ENCODE measurements at regions not wholly inside any gene's neighbourhood (a gene's known extent, or its start where the extent isn't known, plus 50 kb on each side); places are given as distances from the start of the nearest gene placed in this dataset.
"Not testable (repeated sequence)": the region's sequence is repeated elsewhere in the genome, so short reads cannot be mapped to it uniquely, and the experiment has no call there.

- H3K4me3 ChIP-seq (ENCODE audit: low read depth in 1 of 2, low read length in 2 of 2): no peak overlapping the region
- no peaks in the 10 kb centered on the region for H3K9me3 ChIP-seq (ENCODE audit: control insufficient read depth in 1 of 2, low read length in 2 of 2)
- no peaks in the 10 kb centered on the region for H3K27me3 ChIP-seq (ENCODE audit: low read depth, low read length)
- no peaks in the 10 kb centered on the region for H3K36me3 ChIP-seq (ENCODE audit: control insufficient read depth in 1 of 2, insufficient read depth in 2 of 2, low read length in 2 of 2)
- H3K27ac ChIP-seq (ENCODE audit: low read length): no peak overlapping the region
- H3K4me1 ChIP-seq (ENCODE audit: control insufficient read depth in 1 of 2, insufficient read depth in 2 of 2, low read length in 2 of 2): no peaks in the 10 kb centered on the region
These were observed 70.7 kb downstream of the CETN3 start for GRCh38 chr5:90338712-90339372.

GRCh38 chr5:90337449-90338052 lies 72.0 kb downstream of the CETN3 start:
- Histone ChIP-seq H3K4me3 (ENCODE audit: low read depth in 1 of 2, low read length in 2 of 2) (no peak overlapping the region), H3K4me1 (ENCODE audit: control insufficient read depth in 1 of 2, insufficient read depth in 2 of 2, low read length in 2 of 2) (no peaks in the 10 kb centered on the region), H3K27me3 (ENCODE audit: low read depth, low read length) (no peaks in the 10 kb centered on the region), H3K9me3 (ENCODE audit: control insufficient read depth in 1 of 2, low read length in 2 of 2) (no peaks in the 10 kb centered on the region), H3K36me3 (ENCODE audit: control insufficient read depth in 1 of 2, insufficient read depth in 2 of 2, low read length in 2 of 2) (no peaks in the 10 kb centered on the region), H3K27ac (ENCODE audit: low read length) (no peak overlapping the region)

- Histone ChIP-seq H3K27ac (ENCODE audit: low read length) (no peak overlapping the region), H3K4me3 (ENCODE audit: low read depth in 1 of 2, low read length in 2 of 2) (no peak overlapping the region), H3K27me3 (ENCODE audit: low read depth, low read length) (no peaks in the 10 kb centered on the region), H3K4me1 (ENCODE audit: control insufficient read depth in 1 of 2, insufficient read depth in 2 of 2, low read length in 2 of 2) (no peaks in the 10 kb centered on the region), H3K36me3 (ENCODE audit: control insufficient read depth in 1 of 2, insufficient read depth in 2 of 2, low read length in 2 of 2) (no peaks in the 10 kb centered on the region), H3K9me3 (ENCODE audit: control insufficient read depth in 1 of 2, low read length in 2 of 2) (no peaks in the 10 kb centered on the region)
These were observed 72.8 kb downstream of the CETN3 start for GRCh38 chr5:90336752-90337151.

- Histone ChIP-seq H3K27me3 (ENCODE audit: low read depth, low read length) (no peaks in the 10 kb centered on the region), H3K4me3 (ENCODE audit: low read depth in 1 of 2, low read length in 2 of 2) (no peak overlapping the region), H3K27ac (ENCODE audit: low read length) (no peak overlapping the region), H3K36me3 (ENCODE audit: control insufficient read depth in 1 of 2, insufficient read depth in 2 of 2, low read length in 2 of 2) (no peaks in the 10 kb centered on the region), H3K4me1 (ENCODE audit: control insufficient read depth in 1 of 2, insufficient read depth in 2 of 2, low read length in 2 of 2) (no peaks in the 10 kb centered on the region), H3K9me3 (ENCODE audit: control insufficient read depth in 1 of 2, low read length in 2 of 2) (no peaks in the 10 kb centered on the region)
These were observed 74.8 kb downstream of the CETN3 start for GRCh38 chr5:90334741-90335140.

- no peaks in the 10 kb centered on the region for H3K27me3 ChIP-seq (ENCODE audit: low read depth, low read length)
- H3K9me3 ChIP-seq (ENCODE audit: control insufficient read depth in 1 of 2, low read length in 2 of 2): no peaks in the 10 kb centered on the region
These were observed 79.6 kb downstream of the CETN3 start for GRCh38 chr5:90329911-90330310.

GRCh38 chr5:90326995-90327394 lies 82.6 kb downstream of the CETN3 start:
- H3K4me1 ChIP-seq (ENCODE audit: control insufficient read depth in 1 of 2, insufficient read depth in 2 of 2, low read length in 2 of 2): no peaks in the 10 kb centered on the region
- no peaks in the 10 kb centered on the region for H3K27me3 ChIP-seq (ENCODE audit: low read depth, low read length)
- H3K36me3 ChIP-seq (ENCODE audit: control insufficient read depth in 1 of 2, insufficient read depth in 2 of 2, low read length in 2 of 2): no peaks in the 10 kb centered on the region
- no peak overlapping the region for H3K27ac ChIP-seq (ENCODE audit: low read length)
- peaks cover 0 to 1% of the 10 kb centered on the region in 2 donors for H3K9me3 ChIP-seq (ENCODE audit: control insufficient read depth in 1 of 2, low read length in 2 of 2)
- no peak overlapping the region for H3K4me3 ChIP-seq (ENCODE audit: low read depth in 1 of 2, low read length in 2 of 2)

More at GRCh38 chr5:90329911-90330310, 79.6 kb downstream of the CETN3 start:
- H3K27ac ChIP-seq (ENCODE audit: low read length): no peak overlapping the region
- no peak overlapping the region for H3K4me3 ChIP-seq (ENCODE audit: low read depth in 1 of 2, low read length in 2 of 2)
- H3K4me1 ChIP-seq (ENCODE audit: control insufficient read depth in 1 of 2, insufficient read depth in 2 of 2, low read length in 2 of 2): no peaks in the 10 kb centered on the region
- no peaks in the 10 kb centered on the region for H3K36me3 ChIP-seq (ENCODE audit: control insufficient read depth in 1 of 2, insufficient read depth in 2 of 2, low read length in 2 of 2)

GRCh38 chr5:90325093-90325492 lies 84.5 kb downstream of the CETN3 start:
- Histone ChIP-seq H3K27me3 (ENCODE audit: low read depth, low read length) (no peaks in the 10 kb centered on the region), H3K9me3 (ENCODE audit: control insufficient read depth in 1 of 2, low read length in 2 of 2) (peaks cover 5% of the 10 kb centered on the region in 2 donors), H3K4me3 (ENCODE audit: low read depth in 1 of 2, low read length in 2 of 2) (no peak overlapping the region)

GRCh38 chr5:90320348-90320747 lies 89.2 kb downstream of the CETN3 start:
- H3K4me3 ChIP-seq (ENCODE audit: low read depth in 1 of 2, low read length in 2 of 2); H3K36me3 ChIP-seq (ENCODE audit: control insufficient read depth in 1 of 2, insufficient read depth in 2 of 2, low read length in 2 of 2); H3K27me3 ChIP-seq (ENCODE audit: low read depth, low read length); H3K9me3 ChIP-seq (ENCODE audit: control insufficient read depth in 1 of 2, low read length in 2 of 2); H3K4me1 ChIP-seq (ENCODE audit: control insufficient read depth in 1 of 2, insufficient read depth in 2 of 2, low read length in 2 of 2); H3K27ac ChIP-seq (ENCODE audit: low read length): not testable (repeated sequence)

More at GRCh38 chr5:90325093-90325492, 84.5 kb downstream of the CETN3 start:
- H3K36me3 ChIP-seq (ENCODE audit: control insufficient read depth in 1 of 2, insufficient read depth in 2 of 2, low read length in 2 of 2): no peaks in the 10 kb centered on the region
- no peaks in the 10 kb centered on the region for H3K4me1 ChIP-seq (ENCODE audit: control insufficient read depth in 1 of 2, insufficient read depth in 2 of 2, low read length in 2 of 2)
- H3K27ac ChIP-seq (ENCODE audit: low read length): no peak overlapping the region

GRCh38 chr5:90312027-90312426 lies 97.5 kb downstream of the CETN3 start:
- Histone ChIP-seq H3K27me3 (ENCODE audit: low read depth, low read length) (no peaks in the 10 kb centered on the region), H3K4me1 (ENCODE audit: control insufficient read depth in 1 of 2, insufficient read depth in 2 of 2, low read length in 2 of 2) (no peaks in the 10 kb centered on the region), H3K4me3 (ENCODE audit: low read depth in 1 of 2, low read length in 2 of 2) (no peak overlapping the region), H3K27ac (ENCODE audit: low read length) (no peak overlapping the region), H3K9me3 (ENCODE audit: control insufficient read depth in 1 of 2, low read length in 2 of 2) (no peaks in the 10 kb centered on the region), H3K36me3 (ENCODE audit: control insufficient read depth in 1 of 2, insufficient read depth in 2 of 2, low read length in 2 of 2) (no peaks in the 10 kb centered on the region)

GRCh38 chr5:90311401-90311800 lies 98.2 kb downstream of the CETN3 start:
- Histone ChIP-seq H3K27me3 (ENCODE audit: low read depth, low read length) (no peaks in the 10 kb centered on the region), H3K9me3 (ENCODE audit: control insufficient read depth in 1 of 2, low read length in 2 of 2) (no peaks in the 10 kb centered on the region), H3K4me3 (ENCODE audit: low read depth in 1 of 2, low read length in 2 of 2) (no peak overlapping the region), H3K27ac (ENCODE audit: low read length) (no peak overlapping the region), H3K4me1 (ENCODE audit: control insufficient read depth in 1 of 2, insufficient read depth in 2 of 2, low read length in 2 of 2) (no peaks in the 10 kb centered on the region), H3K36me3 (ENCODE audit: control insufficient read depth in 1 of 2, insufficient read depth in 2 of 2, low read length in 2 of 2) (no peaks in the 10 kb centered on the region)

GRCh38 chr5:90308787-90309585 lies 100.6 kb downstream of the CETN3 start:
- no peak overlapping the region for H3K27ac ChIP-seq (ENCODE audit: low read length)
- peaks cover 0 to 10% of the 10 kb centered on the region in 2 donors for H3K4me1 ChIP-seq (ENCODE audit: control insufficient read depth in 1 of 2, insufficient read depth in 2 of 2, low read length in 2 of 2)
- no peaks in the 10 kb centered on the region for H3K36me3 ChIP-seq (ENCODE audit: control insufficient read depth in 1 of 2, insufficient read depth in 2 of 2, low read length in 2 of 2)
- H3K4me3 ChIP-seq (ENCODE audit: low read depth in 1 of 2, low read length in 2 of 2): no peak overlapping the region
- no peaks in the 10 kb centered on the region for H3K27me3 ChIP-seq (ENCODE audit: low read depth, low read length)
- H3K9me3 ChIP-seq (ENCODE audit: control insufficient read depth in 1 of 2, low read length in 2 of 2): no peaks in the 10 kb centered on the region

Data from muscle layer of duodenum (tissue), 2 donors.